Esophagus mucosa (tissue), 1 donor: ENCODE measurements at regions not wholly inside any gene's neighbourhood (a gene's known extent, or its start where the extent isn't known, plus 50 kb on each side); places are given as distances from the start of the nearest gene placed in this dataset.

Source experiments
- ATAC-seq: fragments of 200-7000 bp; cut with Tn5 transposase; one replicate; pipeline ENCODE4 v1.9.1; 2020
- donor health status: DM: yes; HTN: yes; CAD: no.

GRCh38 chr14:61953602-61954001 is 191.4 kb downstream of the SNAPC1 start:
- ATAC-seq = no peak

- ATAC-seq = no peak
Observed at GRCh38 chr14:61954306-61954705, 192.1 kb downstream of the SNAPC1 start.

GRCh38 chr14:61956517-61956916 is 194.3 kb downstream of the SNAPC1 start:
- no peak for ATAC-seq

GRCh38 chr14:61959348-61959747 is 197.1 kb downstream of the SNAPC1 start:
- no peak for ATAC-seq

GRCh38 chr14:61961369-61961768 is 199.1 kb downstream of the SNAPC1 start:
- no peak for ATAC-seq

GRCh38 chr14:61963926-61964325 is 201.7 kb downstream of the SNAPC1 start:
- ATAC-seq = no peak

- peak; percentile 97 for ATAC-seq
Observed at GRCh38 chr14:61965030-61965745, 203.0 kb downstream of the SNAPC1 start.

- ATAC-seq = no peak
Observed at GRCh38 chr14:61968207-61968606, 206.0 kb downstream of the SNAPC1 start.

- no peak for ATAC-seq
Observed at GRCh38 chr14:61972711-61973110, 210.5 kb downstream of the SNAPC1 start.

GRCh38 chr14:61973981-61974380 is 211.8 kb downstream of the SNAPC1 start:
- no peak for ATAC-seq

- no peak for ATAC-seq
Observed at GRCh38 chr14:61977217-61977616, 215.0 kb downstream of the SNAPC1 start.

GRCh38 chr14:61988240-61988639 is 226.0 kb downstream of the SNAPC1 start:
- no peak for ATAC-seq

- no peak for ATAC-seq
Observed at GRCh38 chr14:61992139-61992538, 229.9 kb downstream of the SNAPC1 start.

- ATAC-seq = no peak
Observed at GRCh38 chr14:61992926-61993325, 230.7 kb downstream of the SNAPC1 start.

GRCh38 chr14:61994589-61994988 is 232.4 kb downstream of the SNAPC1 start:
- ATAC-seq = no peak

GRCh38 chr14:61996753-61997152 is 234.5 kb downstream of the SNAPC1 start:
- ATAC-seq = no peak

- no peak for ATAC-seq
Observed at GRCh38 chr14:61997161-61997560, 234.9 kb downstream of the SNAPC1 start.

GRCh38 chr14:62001963-62002362 is 239.7 kb downstream of the SNAPC1 start:
- no peak for ATAC-seq

GRCh38 chr14:62002642-62003041 is 240.4 kb downstream of the SNAPC1 start:
- no peak for ATAC-seq

GRCh38 chr14:62003701-62004100 is 241.5 kb downstream of the SNAPC1 start:
- ATAC-seq = no peak

- ATAC-seq = no peak
Observed at GRCh38 chr14:62006116-62006731, 244.0 kb downstream of the SNAPC1 start.

GRCh38 chr14:62015243-62015642 is 253.0 kb downstream of the SNAPC1 start:
- ATAC-seq = no peak

- no peak for ATAC-seq
Observed at GRCh38 chr14:62015945-62016344, 253.7 kb downstream of the SNAPC1 start.

- ATAC-seq = no peak
Observed at GRCh38 chr14:62017651-62018230, 255.5 kb downstream of the SNAPC1 start.
